DMS79 treated with DMSO at 0.1 percent for 48 hours (cell line): ENCODE measurements at regions not wholly inside any gene's neighbourhood (a gene's known extent, or its start where the extent isn't known, plus 50 kb on each side); places are given as distances from the start of the nearest gene placed in this dataset.

ENCODE experiments used
- DNase-seq: peaks from one replicate; lab custom pipeline; 2025; lab: John Stamatoyannopoulos, UW

DNA sequence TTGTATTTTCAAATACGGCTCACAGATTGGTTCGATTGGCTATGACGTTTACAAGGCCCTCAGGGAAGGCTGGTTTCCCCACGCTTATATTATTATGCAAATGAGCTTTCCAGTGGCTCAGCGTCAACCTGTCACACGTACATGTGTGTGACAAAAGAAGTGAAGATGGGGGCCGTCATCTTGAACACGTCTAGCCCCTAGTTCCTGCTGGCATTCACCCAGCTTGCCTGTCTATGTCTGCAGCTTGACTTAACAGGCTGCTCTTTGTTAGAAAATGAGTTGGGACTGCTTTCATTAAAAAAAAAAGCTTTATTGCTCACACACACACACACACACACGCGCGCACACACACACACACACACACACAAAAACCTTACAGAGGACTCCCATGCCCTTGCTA lies 283.6 kb upstream of the CTSO start:
- no peak for DNase-seq

DNA sequence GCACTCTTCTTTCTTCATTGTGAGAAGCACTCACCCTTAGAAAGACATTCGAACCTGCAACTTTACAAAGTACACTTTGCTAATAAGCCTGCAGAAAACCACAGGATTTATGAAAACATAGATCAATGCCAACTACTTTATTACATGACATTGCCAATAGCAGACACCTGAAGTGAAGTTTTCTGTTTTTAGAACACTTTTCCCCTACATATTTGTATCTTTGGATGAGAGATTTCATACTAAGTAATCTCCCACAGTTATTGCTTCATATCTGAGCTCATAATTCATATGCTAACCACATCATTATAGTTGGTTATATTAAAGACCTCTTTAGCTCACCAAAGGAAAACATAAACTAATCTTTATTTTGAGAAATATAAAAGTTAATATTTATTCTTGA lies 276.5 kb upstream of the CTSO start:
- no peak for DNase-seq

DNA sequence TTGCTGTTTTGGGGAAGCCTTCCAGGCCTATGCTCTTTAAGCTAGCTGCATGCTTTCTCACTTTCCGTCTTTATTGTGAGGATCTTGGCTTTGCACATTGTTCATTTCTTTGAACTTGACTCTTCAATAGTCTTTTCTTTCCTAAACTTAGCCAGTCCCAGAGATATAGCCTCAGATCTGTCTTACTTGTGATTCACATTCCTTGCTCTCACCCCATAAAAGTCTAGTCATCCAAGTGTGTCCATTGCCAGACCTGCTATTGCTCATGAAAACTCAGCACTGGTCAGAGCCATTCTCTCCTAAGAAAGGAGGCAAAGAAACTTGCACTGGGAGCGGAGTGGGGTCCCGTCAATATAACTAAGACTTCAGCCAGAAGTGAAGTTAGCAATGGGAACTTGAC lies 275.0 kb upstream of the CTSO start:
- DNase-seq = no peak

DNA sequence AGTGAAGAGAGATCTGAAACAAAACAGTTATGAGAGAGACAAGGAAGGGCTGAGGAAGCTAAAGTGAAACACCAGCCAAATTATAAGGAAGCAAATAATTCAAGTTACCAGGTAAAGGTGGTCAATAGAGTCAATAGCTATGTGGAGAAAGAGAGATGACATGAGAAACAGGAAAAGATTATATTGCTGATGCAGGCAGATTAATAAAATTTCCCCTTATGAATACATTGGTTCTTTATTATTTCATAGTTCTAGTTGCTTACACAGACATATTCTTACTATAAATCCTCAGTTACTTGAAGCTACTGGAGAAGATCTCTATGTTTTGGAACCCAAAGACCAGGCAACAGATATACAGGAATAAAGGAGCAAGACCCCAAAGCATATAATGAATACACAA lies 273.7 kb upstream of the CTSO start:
- DNase-seq = no peak

DNA sequence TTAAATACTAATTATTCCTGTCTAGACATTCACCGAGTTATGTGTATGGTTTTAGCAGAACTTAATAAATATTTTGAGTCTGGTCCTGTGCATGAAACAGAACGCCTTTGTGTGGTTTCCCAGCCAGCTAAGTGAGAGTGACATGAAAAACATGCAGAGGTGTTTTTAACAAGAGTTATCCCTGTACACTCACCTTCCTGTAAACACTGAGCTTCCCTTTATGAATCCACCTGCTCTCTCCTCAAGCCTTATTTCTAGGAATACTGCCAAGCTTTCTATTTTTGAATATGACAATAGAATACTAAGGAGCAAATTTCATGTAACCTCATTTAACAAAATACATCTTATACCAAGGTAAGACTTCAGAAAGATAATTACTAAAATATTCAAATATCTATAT lies 270.3 kb upstream of the CTSO start:
- DNase-seq = peak; percentile 46

DNA sequence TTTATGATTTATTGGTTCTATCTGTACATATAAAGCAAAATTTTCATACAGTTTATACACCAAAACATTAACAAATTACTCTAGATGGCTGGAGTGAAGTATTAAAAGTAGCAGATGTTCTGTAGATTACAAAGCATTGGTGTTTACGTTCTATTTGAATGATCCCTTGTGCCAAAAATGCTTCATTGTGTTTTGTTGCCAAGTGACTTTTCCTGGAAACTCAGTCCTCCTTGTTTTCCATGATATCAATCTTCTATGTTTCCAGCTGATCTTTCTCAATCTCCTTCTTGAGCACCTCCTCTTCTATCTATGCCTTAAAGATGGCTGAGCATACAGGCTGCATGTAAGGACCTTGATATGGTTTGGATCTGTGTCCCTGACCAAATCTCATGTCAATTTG lies 263.6 kb upstream of the CTSO start:
- no peak for DNase-seq

DNA sequence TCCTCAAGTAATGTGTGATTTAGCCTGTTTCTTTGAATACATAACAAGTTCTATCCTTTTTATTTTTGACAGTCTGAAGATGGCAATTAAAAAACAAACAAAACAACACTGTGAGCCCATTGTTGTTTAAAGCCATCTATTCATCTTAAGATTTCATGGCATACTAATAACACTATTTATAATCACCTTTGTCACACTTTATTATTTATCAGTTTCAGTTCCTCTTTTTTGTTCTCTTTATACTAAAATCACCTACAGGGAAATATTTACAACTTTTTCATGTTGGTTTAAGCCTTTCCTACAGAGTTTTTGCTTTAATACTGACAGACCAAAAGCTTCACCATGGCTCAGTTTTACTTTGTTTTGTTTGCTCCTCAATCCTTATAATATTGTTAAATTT lies 247.4 kb upstream of the CTSO start:
- DNase-seq = no peak

DNA sequence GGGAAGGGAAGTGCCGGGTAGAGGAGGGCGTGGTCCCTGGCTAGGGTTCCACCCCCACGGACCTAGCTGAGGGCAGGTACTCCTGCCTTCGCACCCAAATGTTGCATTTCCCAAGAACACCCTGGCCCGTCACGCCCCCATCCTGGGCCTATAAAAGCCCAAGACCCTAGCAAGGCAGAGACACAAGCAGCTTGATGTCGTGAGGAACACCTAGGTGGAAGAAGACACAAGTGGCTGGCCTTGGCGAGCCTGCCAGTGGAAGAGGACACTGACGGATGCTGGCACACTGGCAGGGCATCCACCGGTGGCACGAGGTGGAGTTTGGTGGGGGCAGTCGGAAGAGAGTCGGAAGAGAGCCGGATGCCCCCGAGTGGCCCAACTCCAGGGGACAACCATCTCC lies 244.8 kb upstream of the CTSO start:
- no peak for DNase-seq

DNA sequence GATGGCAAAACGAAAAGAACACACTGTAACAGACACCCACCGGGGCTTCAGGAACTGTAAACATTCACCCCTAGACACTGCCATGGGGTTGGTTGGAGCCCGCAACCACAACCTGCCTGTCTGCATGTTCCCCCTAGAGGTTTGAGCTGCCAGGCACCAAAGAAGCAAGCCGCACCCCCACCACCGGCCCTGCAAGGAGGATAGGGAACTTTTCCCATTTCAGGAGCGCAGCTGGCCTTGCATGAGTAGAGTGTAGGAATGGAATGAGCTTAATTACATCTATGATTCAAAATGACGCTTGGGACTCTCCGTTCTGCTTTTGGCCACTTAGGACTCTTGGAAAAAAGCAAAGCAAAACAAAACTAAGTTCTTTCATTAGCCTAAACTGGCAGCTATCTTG lies 243.6 kb upstream of the CTSO start:
- no peak for DNase-seq

DNA sequence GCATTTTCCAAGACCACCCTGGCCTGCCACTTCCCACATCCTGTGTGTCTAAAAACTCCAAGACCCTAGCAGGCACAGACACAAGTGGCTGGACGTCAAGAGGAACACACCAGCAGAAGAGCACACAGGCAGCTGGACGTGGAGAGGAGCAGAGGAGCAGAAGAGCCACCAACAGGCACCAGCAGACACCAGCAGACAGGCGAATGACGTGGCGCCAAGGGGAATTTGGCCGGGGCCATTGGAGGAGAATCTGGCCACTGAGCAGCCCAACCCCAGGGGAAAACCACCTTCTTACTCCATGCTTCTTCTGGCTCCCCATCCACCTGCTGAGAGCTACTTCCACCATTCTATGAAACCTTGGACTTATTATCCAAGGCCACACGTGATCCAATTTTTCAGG lies 243.1 kb upstream of the CTSO start:
- no peak for DNase-seq

DNA sequence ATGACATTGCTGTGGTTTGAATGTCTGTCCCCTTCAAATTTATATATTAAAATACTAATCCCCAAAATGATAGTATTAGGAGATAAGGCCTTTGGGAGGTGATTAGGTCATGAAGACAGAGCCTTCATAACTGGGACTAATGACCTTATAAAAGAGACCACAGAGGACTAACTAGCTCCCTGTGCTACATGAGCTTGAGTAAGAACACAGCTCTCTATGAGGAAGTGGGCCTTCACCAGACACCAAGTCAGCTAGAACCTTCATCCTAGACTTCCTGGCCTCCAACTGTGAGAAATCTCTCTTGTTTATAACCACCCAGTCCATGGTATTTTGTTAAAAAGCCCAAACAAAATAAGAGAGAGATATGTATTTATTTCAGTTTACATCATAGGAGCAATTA lies 242.2 kb upstream of the CTSO start:
- DNase-seq = no peak

DNA sequence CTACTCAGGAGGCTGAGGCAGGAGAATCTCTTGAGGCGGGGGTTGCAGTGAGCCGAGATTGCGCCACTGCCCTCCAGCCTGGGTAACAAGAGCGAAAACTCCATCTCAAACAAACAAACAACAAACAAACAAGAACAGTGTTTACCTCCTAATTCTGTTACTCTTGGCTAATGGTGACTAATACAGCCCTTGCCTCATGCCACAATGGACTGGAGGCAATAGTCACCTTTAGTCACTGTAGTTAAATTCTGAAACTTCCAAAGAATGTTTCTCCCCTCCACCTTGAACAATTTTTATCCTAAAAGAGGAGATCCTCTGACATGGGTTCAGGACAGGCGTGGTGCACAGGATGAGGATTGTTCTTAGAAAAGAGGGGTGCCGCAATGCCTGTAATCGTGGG lies 241.2 kb upstream of the CTSO start:
- DNase-seq = no peak

DNA sequence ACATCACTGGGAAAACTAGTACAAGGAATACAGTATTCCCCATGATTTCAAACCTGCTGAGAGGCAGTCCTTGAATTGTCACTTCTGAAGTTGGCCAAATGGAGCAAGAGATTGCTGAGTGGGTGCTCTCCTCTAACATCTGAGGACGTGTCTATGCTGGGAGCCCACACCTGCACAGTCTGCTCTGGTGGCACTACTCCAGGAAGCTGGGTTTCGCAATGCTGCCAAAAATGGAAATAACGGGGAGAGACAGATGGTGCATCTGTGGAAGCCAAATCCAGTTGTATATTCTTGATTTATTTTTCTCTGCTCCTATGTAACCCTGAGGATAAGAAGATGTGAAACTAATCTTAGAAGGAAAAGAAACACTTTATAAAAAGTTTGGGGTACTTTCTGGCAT lies 240.1 kb upstream of the CTSO start:
- peak; percentile 14 for DNase-seq

DNA sequence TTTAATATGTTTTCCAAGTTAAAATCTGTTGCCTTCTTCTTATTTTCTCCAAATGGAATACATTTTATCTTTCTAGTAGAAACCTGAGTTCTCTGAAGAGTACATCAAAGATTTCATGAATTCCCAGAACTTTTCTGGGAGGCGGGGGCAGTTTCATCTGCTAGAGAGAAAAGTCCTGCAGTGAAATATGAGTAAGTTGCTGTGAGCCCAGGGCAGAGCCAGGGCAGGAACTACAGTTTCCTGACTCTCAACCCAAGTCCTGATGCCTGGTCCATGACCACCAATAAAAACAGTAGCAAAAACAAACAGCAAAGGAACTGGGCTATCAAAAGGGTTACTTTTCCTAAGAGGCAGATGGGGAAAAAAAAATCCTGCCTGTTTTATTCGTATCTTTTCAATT lies 239.4 kb upstream of the CTSO start:
- DNase-seq = no peak

DNA sequence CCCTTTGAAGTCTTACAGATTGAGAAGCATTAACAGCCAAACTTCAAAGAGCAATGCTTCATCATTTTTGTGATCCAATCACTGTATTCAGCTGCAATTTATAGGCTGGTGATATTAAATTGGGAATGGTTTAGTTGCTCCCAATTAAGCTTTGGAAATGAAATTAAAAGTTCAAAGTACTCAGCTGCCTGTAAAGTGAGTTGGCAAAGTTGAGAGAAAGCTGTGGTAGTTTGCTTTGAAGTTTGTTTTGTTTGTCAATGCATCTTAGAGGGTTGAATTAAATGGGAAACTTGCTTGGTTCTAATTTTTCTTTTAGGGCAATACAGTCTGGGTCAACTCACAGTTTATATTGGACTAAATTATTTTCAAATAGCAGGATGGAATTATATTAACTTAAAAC lies 238.4 kb upstream of the CTSO start:
- no peak for DNase-seq

DNA sequence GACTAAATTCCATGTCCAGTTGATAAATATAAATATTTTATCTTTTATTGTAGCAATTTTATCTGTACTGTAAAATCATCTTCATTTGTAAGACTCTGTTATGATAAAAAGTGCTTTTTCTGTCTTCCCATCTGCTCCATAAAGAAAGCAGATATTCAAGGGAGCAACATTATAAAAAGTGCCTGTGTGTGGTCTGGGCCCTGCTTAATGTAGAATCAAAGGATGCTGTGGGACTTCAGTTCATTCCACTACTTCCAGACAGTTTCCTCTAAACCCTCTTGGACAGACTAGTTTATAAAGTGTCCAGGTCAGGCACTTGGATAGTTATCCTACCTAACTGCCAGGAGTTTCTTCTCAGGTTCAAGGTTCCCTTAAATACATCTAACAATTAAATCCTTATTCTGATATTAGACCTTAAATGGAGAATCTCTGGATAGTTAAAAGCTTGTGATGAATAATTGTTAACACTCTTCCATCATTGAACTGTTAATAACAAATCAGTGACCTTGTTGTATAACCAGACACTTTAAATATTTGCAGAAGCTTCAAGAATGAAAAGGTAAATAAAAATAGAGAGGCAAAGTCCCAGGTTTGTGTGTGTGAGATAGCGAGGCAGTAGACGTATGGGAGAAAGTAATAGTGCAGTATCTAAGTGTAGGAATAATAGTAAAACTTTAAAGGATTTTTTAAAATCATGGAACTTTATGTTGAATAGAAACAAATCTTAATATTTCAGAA lies 237.5 kb upstream of the CTSO start:
- no peak for DNase-seq

DNA sequence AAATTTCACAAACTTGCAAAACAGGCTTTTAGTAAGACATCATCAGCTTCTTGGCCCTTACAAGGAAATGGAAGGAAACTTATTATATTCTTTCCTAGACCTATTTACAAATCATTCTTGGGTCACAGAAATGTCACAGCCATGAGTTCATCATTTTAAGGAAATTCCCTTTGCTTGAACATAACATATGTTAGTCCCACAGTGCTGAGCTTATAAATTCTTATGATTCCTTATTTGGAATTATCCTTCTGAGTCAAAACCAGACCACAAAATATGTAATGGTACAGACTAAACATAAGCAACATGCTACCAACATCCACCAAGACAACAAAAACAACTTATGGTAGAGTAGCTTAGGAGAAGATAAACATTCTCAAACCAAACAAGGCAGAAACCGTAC lies 236.9 kb upstream of the CTSO start:
- DNase-seq = no peak

DNA sequence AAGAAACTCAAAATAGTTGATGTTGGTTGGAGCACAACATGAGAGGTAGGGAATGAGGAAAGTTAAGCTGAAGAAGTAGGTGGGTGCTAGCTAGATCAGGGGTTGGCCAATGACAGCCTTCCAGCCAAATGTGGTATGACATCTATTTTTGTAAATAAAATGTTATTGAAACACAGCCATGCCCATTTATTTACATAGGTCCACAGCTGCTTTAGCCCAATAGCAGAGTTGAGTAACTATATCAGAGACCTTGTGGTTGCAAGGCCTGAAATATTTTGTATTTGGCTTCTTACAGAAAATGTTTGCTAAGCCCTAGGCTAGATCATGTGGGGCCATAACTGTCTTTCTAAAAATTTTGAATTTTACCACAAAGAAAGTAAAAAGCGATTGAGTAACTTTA lies 234.9 kb upstream of the CTSO start:
- no peak for DNase-seq

DNA sequence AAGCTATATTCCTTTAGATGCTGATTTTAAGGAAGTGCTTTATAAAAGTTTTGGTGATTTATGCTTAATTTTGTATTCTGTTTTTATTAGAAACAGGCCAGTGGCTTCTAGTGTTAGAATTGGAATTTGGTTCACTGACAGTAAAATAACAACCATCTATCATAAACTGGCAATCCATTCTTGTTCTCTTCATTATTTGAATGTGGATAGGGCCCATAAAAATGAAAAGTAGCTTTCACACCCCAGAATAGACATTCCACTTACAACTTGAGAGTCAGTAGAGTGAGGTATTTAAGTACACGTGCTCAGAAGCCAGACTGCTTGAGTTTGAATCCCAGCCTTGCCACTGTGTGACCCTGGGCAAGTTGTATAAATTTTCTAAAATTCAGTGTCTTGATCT lies 232.4 kb upstream of the CTSO start:
- DNase-seq = peak; percentile 2

DNA sequence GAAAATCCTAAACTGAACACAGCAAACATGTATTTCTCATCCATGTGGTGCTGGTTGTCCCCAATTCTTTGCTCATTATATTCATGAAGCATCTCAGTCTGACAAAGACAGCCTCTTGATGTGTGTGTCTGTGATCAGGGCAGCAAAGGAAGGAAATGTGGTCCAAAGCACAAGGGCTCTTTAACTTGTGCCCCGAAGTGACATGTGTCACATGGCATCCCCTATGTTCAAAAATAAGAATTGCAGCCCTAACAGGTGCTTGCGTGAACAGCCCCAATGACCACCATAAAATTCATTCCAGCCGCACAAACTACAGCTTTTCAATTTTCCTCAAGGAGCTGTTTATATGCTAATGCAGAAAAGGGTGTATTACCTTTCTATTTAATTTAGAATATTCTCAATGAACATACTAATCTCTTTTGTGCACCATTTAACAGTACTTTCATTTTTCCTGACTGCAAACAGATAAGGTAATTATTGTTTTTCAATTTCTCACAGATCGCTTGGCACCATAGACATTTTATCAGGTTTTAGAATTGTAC lies 231.9 kb upstream of the CTSO start:
- no peak for DNase-seq

DNA sequence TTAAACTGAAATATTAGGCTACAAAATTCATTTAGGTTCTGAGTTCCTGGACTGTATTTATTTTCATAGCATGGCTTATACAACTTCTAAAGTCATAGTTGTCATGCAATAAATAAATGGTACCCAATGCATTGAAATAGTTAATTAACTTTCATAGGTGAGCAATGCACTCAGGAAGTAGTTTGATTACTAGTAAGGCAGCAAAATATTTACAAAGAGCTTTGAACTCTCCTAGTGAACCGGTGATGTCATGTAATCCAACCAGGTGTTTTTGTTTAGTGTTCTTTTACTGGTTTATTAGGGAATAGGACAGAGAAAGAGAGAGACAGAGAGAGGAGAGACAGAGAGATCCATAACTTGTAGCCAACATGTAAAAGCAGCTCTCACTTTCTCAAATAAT lies 228.6 kb upstream of the CTSO start:
- DNase-seq = no peak

DNA sequence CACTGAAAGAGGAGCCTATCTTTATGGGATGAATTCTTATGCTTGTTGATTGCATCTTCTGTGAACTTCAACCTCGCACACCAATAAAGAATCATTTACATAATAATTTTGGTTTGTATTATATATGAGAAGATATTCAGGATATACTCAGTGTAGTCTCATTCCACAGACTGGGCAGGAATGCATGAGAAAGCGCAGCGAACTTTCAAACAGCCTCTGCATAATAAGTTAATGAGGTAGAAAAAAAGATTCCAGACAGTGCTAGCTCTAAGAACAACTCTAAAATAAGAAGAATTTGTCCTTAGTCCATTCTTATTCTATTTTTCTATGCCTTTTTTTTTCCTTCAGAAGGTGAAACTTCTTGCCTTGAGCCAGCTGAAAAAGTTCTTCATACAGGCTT lies 224.3 kb upstream of the CTSO start:
- DNase-seq = no peak

DNA sequence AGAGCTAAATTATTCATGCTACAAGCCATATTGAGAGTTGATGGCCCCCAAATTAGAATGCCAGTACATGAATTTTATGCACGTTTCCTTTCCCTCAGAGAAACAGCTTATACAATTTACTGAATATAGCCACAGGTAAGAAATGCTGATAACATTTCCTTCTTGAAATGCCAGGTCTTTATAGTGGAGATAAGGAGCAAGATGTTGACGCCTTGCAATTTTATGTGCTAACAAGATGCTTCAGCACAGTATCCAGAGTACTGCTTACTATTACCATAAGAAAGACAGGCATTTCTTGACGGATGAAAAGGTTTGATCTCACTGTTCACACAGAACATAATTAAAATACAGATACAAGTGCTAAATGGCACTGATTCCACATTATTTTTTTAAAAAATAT lies 223.2 kb upstream of the CTSO start:
- no peak for DNase-seq

DNA sequence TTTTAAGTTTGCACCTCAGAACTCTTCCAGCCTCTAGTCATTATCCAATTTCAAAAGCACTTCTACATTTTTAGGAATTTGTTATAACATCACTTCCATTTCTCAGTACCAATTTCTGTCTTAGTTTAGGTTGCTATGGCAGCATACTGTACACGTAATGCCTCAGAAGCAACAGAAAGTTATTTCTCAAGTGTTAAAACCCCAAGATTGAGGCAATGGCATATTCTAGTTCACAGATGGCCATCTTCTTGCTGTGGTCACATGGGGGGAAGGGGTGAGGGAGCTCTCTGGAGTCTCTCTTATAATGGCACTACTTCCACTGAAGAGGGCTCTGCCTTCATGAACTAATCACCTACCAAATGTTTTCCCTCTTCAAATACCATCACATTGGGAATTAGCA lies 220.3 kb upstream of the CTSO start:
- no peak for DNase-seq

DNA sequence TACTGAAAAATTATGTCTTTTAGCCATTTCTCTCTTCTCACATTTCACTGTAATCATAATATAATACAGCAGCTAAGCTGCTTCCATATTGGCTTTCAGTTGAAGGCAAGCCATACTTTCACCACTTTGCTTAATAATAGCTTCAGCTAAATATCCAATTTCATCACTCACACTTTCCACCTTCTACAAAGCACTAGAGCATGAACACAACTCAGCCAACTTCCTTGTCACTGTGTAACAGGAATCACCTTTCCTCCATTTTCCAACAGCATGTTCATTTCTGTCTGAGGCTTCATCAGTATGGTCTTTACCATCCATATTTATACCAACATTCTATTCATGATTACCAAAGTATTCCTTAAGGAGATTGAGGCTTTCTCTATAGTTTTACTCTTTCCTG lies 219.8 kb upstream of the CTSO start:
- no peak for DNase-seq
